Left lung (tissue), 4 donors: ENCODE measurements at regions not wholly inside any gene's neighbourhood (a gene's known extent, or its start where the extent isn't known, plus 50 kb on each side); places are given as distances from the start of the nearest gene placed in this dataset.
"Not testable (repeated sequence)": the region's sequence is repeated elsewhere in the genome, so short reads cannot be mapped to it uniquely, and the experiment has no call there.

ENCODE experiments used
- ATAC-seq: fragments of 200-7000 bp; cut with Tn5 transposase; one replicate; pipeline ENCODE4 v1.9.1; 2020; ENCODE audit warnings: moderate library complexity
- DNase-seq, 4 donors: peaks; one replicate each; pipeline ENCODE4 v3.0.0-alpha.2; 2013 to 2020
- H3K27ac ChIP-seq, 2 donors: fragments of 200-600 bp; sonication (generic) in 1 of 2; one replicate each; pipeline versions ENCODE4 v1.5.0 to v1.8.0; 2020 to 2021
- H3K27me3 ChIP-seq, 2 donors: fragments of 200-600 bp; sonication (generic) in 1 of 2; one replicate each; pipeline versions ENCODE4 v1.5.0 to v1.8.0; 2020 to 2021
- H3K36me3 ChIP-seq, 2 donors: fragments of 200-600 bp; sonication (generic) in 1 of 2; one replicate each; pipeline versions ENCODE4 v1.5.0 to v1.8.0; 2020 to 2021
- H3K4me1 ChIP-seq, 2 donors: fragments of 200-600 bp; one replicate each; pipeline ENCODE4 v1.8.0; 2021
- H3K4me3 ChIP-seq, 2 donors: fragments of 200-600 bp; sonication (generic) in 1 of 2; one replicate each; pipeline versions ENCODE4 v1.5.0 to v1.8.0; 2020 to 2021; ENCODE audit warnings: mild to moderate bottlenecking in 1 of 2
- H3K9me3 ChIP-seq, 2 donors: fragments of 200-600 bp; sonication (generic) in 1 of 2; one replicate each; pipeline versions ENCODE4 v1.5.0 to v1.8.0; 2020 to 2021
- CTCF ChIP-seq, 2 donors: fragments of 200-600 bp; sonication (generic) in 1 of 2; IDR thresholded peaks; one replicate each; pipeline versions ENCODE4 v1.5.0 to v1.8.0; 2021; ENCODE audit warnings: antibody characterized with exemption in 2 of 2
- intact Hi-C, 2 donors: fragments of 100-400 bp; cut with DNase I; formaldehyde crosslinking; loops; one replicate each; pipeline versions ENCODE4 v1.11.2 to v1.14.2; 2022
- donor health status: DM: no; HTN: yes; CAD: no.
- donor health status: DM: no; HTN: no; CAD: no.

GRCh38 chr6:76509397-76509796 lies 436.9 kb upstream of the IMPG1 start:
- H3K36me3 ChIP-seq, result no peaks in the 10 kb centered on the region
- peaks cover 0 to 2% of the 10 kb centered on the region in 2 donors for H3K9me3 ChIP-seq
- H3K27me3 ChIP-seq, result no peaks in the 10 kb centered on the region
- no peak for TF ChIP-seq CTCF (IDR thresholded peaks at IDR 0.05)
- intact Hi-C loops, result no loop called here
- DNase-seq (no peak), ATAC-seq (no peak)
- no peak overlapping the region for H3K4me3 ChIP-seq
- H3K27ac ChIP-seq, result no peak overlapping the region
- H3K4me1 ChIP-seq, result no peaks in the 10 kb centered on the region

GRCh38 chr6:76506808-76507207 lies 434.3 kb upstream of the IMPG1 start:
- no peak for TF ChIP-seq CTCF (IDR thresholded peaks at IDR 0.05)

GRCh38 chr6:76495909-76496308 lies 423.4 kb upstream of the IMPG1 start:
- ATAC-seq (no peak), DNase-seq (no peak)
- peaks cover 0 to 48% of the 10 kb centered on the region in 2 donors for H3K9me3 ChIP-seq
- no peaks in the 10 kb centered on the region for H3K36me3 ChIP-seq
- no peaks in the 10 kb centered on the region for H3K27me3 ChIP-seq
- TF ChIP-seq CTCF (IDR thresholded peaks at IDR 0.05), result no peak
- intact Hi-C loops, result no loop called here
- H3K27ac ChIP-seq, result no peak overlapping the region
- no peak overlapping the region for H3K4me3 ChIP-seq
- H3K4me1 ChIP-seq, result no peaks in the 10 kb centered on the region

More at GRCh38 chr6:76506808-76507207, 434.3 kb upstream of the IMPG1 start:
- intact Hi-C loops, result no loop called here
- no peak overlapping the region for H3K27ac ChIP-seq
- peaks cover 0 to 11% of the 10 kb centered on the region in 2 donors for H3K9me3 ChIP-seq
- no peaks in the 10 kb centered on the region for H3K27me3 ChIP-seq
- ATAC-seq (no peak), DNase-seq (peak in 2 of 4 donors; percentile 77 to 81)
- H3K4me1 ChIP-seq, result no peaks in the 10 kb centered on the region
- H3K4me3 ChIP-seq, result no peak overlapping the region
- no peaks in the 10 kb centered on the region for H3K36me3 ChIP-seq

GRCh38 chr6:76491376-76491775 lies 418.9 kb upstream of the IMPG1 start:
- H3K27me3 ChIP-seq, DNase-seq, H3K36me3 ChIP-seq, H3K27ac ChIP-seq, H3K4me3 ChIP-seq, intact Hi-C loops, H3K4me1 ChIP-seq, ATAC-seq: not testable (repeated sequence)
- H3K9me3 ChIP-seq, result peaks cover 0 to 47% of the 10 kb centered on the region in 2 donors

- Histone ChIP-seq H3K27me3 (no peaks in the 10 kb centered on the region), H3K27ac (no peak overlapping the region), H3K36me3 (no peaks in the 10 kb centered on the region), H3K9me3 (peaks cover 0 to 41% of the 10 kb centered on the region in 2 donors), H3K4me1 (no peaks in the 10 kb centered on the region), H3K4me3 (no peak overlapping the region)
- no peak for ATAC-seq
- no peak for TF ChIP-seq CTCF (IDR thresholded peaks at IDR 0.05)
- intact Hi-C loops, result no loop called here
- DNase-seq, result no peak
Measured at GRCh38 chr6:76490456-76490855, 418.0 kb upstream of the IMPG1 start.

GRCh38 chr6:76481101-76481500 lies 408.6 kb upstream of the IMPG1 start:
- Histone ChIP-seq H3K36me3 (no peaks in the 10 kb centered on the region), H3K27ac (no peak overlapping the region), H3K4me3 (no peak overlapping the region), H3K9me3 (peaks cover 0 to 36% of the 10 kb centered on the region in 2 donors), H3K27me3 (no peaks in the 10 kb centered on the region), H3K4me1 (no peaks in the 10 kb centered on the region)
- no peak for TF ChIP-seq CTCF (IDR thresholded peaks at IDR 0.05)
- intact Hi-C loops, result no loop called here
- no peak for ATAC-seq
- DNase-seq, result no peak
